HG03460 (cell line): ENCODE measurements at regions not wholly inside any gene's neighbourhood (a gene's known extent, or its start where the extent isn't known, plus 50 kb on each side); places are given as distances from the start of the nearest gene placed in this dataset.

ENCODE experiments used
- ATAC-seq: cut with Tn5 transposase; IDR thresholded peaks from one replicate; pipeline ENCODE4 v1.9.1; 2021; ENCODE audit not compliant: unreplicated experiment

GRCh38 chr10:28077889-28078288, 79.0 kb upstream of the ODAD2 start:
- no peak for ATAC-seq

DNA sequence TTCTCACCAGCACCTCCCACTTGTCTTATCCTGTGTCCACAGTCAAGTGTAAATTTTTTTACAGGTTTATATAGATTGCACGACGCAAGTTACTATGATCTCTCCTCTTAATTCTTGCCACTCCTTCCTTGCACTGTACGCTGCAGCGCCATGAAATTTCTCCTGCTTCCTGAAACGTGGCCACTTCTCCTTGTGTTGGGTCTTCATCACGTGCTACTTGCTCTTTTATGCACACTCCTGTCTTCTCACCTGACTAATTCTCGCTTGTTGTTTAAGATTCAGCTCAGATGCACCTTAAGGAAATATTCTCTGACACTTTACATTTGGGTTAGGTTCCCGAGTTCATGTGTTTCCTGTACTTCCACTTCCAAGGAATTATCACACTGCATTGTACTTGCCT, 76.5 kb upstream of the ODAD2 start:
- no peak for ATAC-seq

DNA sequence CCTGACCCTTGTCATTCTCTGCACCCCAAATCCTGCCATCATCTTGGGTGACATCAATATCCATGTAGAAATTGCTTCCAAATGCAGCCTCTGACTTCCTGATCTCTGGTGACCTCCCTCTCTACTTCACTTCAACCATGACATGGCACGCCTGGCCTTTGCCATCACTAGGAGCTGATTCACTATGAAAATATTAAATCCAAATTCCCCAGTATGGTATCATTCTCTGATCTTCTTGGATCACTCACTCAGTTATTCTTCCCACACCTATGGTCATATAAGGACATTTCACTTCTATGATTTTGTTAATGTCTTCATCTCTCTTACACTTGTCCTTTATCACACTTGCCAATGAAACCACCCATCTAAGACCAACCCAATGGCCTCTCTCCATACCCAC, 73.7 kb upstream of the ODAD2 start:
- no peak for ATAC-seq

DNA sequence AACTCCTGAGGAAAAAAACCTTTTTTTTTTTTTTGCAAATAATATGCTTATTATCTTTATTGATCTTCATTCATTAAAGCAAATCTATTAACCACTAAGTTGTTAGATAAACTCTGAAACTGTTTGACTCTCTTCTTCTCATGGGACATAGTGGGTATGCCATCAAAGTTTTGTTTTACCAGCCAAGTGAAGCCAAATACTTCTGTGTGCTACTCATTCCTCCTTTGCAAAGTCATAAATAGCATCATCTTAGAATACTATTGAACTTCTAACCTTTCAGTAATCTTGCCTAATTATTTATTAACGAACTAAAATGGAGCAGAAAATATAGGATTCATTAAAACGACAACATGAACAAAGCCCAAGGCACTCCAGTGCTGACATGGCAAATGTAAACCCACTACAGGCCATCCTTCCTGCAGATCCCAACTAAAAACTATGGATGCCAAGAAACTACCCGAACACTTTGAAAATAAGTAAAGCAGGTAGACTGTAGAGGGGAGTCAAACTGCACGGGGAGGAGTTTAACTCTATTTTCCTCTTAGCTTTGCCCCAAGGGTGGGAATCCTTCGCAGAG, 61.2 kb upstream of the ODAD2 start:
- ATAC-seq = no peak

- ATAC-seq = no peak
Measured at GRCh38 chr10:28058746-28059145, 59.9 kb upstream of the ODAD2 start.

DNA sequence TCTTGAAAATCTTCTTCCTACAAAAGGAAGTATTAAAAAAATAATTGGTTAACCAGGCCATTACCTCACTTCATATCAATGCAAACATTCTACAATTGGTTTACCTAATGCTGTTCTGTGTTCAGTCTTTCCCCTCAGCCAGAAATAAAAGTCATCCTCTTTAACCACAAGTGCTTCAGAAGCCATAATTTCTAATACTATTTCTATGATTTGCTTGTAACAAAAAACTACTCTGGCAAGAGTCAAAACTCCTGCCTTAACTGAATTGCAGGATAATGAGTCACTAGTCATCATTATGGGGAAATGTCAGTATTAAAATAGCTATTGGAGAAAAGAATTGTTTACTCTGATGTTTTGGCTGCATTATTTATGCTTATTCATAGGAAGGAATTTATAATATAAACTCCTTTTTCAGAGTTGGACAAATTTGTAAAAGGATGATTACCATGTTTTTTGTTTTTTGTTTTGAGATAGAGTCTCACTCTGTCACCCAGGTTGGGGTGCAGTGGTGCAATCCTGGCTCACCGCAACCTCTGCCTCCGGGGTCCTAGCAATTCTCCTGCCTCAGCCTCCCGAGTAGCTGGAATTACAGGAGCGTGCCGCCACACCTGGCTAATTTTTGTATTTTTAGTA, 55.5 kb upstream of the ODAD2 start:
- ATAC-seq = no peak

- ATAC-seq = no peak
Measured at GRCh38 chr10:28049286-28049685, 50.4 kb upstream of the ODAD2 start.
